HG03460 (cell line): ENCODE measurements at regions not wholly inside any gene's neighbourhood (a gene's known extent, or its start where the extent isn't known, plus 50 kb on each side); places are given as distances from the start of the nearest gene placed in this dataset.

Experiments
- ATAC-seq: cut with Tn5 transposase; IDR thresholded peaks from one replicate; pipeline ENCODE4 v1.9.1; 2021; ENCODE audit not compliant: unreplicated experiment

DNA sequence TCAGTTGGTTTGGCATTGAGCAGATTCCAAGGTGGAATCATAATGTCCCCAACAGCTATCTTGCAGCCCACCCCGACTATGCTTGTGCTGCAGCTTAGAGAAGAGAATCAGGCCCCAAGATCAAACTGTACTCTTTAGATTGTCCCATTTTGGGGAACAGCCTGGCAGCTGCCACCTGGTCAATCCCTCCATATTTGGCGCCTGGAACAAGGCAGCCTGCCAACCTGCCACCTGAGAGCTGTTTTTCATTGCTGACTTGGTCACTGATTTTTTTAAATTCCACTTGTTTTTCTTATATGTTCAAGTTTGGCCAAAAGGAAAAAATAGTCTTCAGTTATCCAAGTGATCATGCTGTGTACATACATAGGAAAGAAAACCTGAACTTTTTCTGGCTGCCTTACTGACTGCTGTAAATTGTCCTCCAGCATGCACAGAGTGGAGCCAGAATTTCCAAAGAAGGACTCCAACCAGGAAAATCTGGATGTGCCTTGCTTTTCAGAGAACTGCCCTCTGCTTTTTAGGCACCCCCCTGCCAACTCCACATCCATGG lies 504.2 kb downstream of the ENC1 start:
- no peak for ATAC-seq

DNA sequence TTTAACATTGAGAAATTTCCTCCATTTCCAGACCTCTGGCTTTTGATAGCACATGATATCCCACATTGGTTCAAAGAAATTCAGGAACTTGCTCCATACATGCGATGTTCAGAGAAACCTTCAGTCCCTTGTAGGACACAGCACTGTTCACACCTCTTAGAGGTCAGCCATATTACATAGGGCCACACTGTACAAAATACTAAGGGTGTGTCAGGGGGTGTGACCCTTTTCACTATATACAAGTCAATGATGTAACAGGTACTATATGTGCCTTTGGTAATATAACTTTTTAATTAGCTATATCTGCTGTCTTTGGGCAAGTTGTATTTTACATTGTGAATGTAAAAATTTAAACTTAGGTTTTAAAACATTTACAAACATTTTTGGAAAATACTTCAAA lies 505.5 kb downstream of the ENC1 start:
- ATAC-seq = no peak

GRCh38 chr5:74132485-74132884 lies 506.5 kb downstream of the ARHGEF28 start:
- ATAC-seq = no peak

GRCh38 chr5:74131250-74131649 lies 505.3 kb downstream of the ARHGEF28 start:
- ATAC-seq = no peak

- no peak for ATAC-seq
Observed at GRCh38 chr5:74130155-74130897, 504.3 kb downstream of the ARHGEF28 start.

DNA sequence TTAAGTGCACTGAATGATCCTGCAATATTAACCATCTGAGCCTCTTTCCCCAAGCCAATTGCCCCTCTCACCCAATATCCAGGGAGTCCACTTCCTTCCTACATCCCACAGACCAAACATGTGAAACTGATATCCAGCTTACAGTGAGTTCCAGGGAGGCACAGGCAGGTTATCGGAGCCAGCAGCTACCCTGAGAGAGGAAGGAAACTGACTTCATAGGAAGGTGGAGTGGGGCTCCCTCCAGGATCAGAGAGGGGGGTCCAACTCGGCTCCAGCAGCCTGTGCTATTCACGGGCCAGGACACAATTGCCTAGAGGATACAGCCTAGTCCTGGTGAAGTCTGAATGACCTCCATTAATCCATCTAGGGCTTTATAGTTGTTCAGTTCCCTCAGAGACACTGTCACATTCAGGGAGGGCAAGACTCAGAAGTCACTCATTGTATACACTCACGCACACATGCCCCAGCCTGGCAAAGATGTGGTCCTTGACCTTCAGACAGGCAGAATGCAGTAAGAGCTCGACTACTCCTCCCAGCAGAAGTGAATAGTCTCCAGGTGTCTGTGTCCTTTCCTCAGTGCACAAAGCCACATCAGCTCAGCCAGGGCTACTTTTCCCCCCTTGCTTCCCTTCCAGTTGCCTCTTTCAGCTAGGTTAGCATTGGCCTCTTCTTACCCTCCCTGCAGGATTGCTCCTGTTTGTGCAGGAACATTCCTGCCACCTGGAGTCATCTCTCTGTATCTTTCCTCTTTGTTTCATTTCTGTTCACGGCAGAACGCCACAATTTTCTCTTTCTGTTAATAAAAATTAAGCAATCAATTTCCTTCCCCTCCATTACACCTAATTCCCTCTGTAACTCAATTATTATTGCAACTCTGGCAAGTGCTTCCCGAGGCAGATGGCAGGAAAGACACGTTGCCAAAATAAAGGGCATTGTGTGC lies 501.7 kb downstream of the ARHGEF28 start:
- ATAC-seq = no peak

DNA sequence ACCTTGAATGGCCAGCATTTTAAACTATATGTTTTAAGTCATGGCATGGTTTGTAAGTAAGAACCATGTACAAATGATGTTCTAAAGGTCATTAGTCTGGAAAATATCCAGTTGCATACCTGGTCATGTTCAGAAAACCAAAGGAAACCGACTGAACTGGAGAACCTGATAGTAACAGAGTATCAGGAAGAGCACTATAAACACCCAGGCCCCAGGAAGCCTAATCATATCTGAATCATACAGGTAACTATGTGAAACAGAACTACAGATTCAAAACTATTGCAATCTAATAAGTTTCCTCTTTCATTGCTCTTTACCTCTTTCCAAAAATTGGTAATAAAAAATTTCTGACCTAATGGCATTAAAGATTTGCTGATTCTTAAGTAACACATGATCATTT lies 500.3 kb downstream of the ARHGEF28 start:
- ATAC-seq = no peak

- ATAC-seq = no peak
Observed at GRCh38 chr5:74124826-74125225, 498.8 kb downstream of the ARHGEF28 start.

GRCh38 chr5:74123929-74124328 lies 497.9 kb downstream of the ARHGEF28 start:
- ATAC-seq = no peak

GRCh38 chr5:74122979-74123590 lies 497.1 kb downstream of the ARHGEF28 start:
- ATAC-seq = no peak

GRCh38 chr5:74122175-74122574 lies 496.2 kb downstream of the ARHGEF28 start:
- no peak for ATAC-seq

DNA sequence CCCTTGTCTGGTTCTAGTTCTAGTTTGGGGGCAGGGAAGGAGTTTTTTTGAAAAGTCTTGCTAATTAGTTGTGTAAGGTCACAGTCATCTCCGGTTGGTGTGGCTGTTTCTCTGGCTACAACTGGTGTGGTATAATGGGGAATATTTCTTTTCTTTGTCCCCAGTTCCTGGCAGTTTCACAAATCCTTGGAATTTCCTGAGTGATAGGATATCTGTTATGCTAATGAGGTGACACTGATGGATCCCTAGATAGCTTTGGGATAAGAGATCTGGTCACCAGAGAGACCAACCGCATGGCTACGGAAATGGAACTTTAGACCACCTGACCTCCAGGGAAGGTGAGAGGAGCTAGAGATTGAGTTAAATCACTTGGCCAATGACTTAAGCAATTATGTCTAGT lies 494.6 kb downstream of the ARHGEF28 start:
- ATAC-seq = no peak

DNA sequence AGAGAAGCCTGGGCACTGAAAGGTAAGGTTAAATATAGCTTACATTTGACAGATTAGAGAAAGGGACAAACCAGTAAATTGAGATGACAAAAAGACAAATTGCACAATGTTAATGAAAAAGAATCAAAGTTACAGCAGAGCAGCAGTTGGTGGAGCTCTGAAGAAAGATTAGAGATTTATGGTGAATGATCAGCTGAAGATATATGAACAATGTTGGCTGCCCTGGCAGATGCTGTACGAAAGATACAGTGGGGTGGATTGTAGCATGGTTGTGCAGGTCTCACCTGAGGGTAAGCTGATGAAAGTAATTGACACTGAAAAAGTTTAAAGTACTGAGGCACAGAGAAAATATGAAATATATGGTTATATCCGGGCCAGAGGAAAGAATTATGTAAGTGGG lies 492.1 kb downstream of the ARHGEF28 start:
- ATAC-seq = no peak

GRCh38 chr5:74116984-74117383 lies 491.0 kb downstream of the ARHGEF28 start:
- ATAC-seq = no peak

DNA sequence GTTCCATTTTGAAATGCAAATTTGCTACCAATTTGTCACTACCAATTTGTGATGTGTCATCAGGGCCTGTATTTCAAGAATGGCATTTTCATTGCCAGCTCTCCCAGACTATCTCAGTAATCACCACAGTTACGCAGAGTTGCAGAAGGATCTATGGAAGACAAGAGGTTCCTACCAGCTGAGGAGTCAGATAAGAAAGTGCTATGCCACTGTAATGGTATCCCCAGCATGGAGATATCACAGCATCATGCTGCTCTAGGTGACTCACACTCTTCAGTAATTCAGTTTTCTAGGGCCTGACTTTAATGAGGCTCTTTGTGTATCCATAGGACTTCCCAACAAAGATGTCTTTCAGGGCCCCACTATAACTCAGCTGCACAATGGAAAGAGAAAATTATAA lies 490.3 kb downstream of the ARHGEF28 start:
- ATAC-seq = no peak

GRCh38 chr5:74113927-74114326 lies 487.9 kb downstream of the ARHGEF28 start:
- ATAC-seq = no peak

GRCh38 chr5:74113196-74113540 lies 487.2 kb downstream of the ARHGEF28 start:
- ATAC-seq = no peak

DNA sequence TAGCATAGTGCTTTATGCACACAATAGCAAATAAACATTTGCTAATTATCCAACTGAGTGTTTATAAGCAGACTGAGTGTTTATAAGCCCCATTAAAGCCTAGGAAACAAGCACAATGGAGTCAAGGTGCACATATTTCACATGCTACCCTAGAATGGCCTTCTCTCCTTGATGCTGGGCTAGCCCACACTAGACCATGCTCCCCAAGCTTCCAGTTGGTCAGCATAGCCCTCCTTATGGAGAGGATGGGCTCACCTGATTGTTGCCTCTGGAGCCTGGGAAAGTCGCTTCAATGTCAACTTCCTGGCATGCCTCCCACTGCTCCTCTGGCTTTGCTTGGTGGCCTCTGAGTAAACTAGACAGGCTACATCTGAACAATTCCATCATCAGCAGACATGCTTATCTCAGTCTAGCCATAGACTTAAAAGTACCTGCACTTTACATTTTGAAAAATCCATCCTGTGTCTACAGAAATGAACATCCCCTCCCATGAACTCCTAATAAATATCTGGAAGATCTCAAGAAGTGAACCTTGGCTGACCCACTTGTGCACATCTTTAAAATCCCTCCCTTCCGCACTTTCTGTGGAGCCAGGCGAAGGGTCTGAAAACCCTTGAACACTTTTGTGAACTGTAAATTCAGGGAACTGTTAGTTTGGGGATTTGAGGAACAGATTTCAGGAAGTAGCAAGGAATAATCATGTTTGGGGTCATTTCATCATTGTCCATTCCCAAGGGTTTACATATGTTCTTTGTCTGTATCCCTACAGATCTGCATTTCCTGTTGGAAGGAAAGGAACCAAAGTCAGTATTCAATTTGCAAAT lies 486.6 kb downstream of the ARHGEF28 start:
- ATAC-seq = no peak

DNA sequence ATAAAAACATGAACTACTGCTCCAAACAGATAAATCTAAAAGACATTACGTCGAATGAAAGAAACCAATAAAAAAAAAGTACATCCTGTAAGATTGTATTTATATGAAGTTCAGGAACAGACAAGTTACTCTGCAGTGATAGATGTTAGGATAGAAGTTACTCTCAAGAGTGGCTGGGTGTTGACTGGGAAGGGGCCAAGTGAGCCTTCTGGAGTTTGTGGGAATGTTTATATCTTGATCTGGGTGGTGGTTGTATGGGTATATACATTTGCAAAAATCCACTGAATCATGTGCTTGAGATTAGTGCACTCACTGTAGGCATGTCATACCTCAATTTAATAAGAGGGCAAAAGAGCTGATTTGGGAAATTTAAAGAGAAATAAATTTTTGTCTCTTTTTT lies 485.8 kb downstream of the ARHGEF28 start:
- no peak for ATAC-seq

- no peak for ATAC-seq
Observed at GRCh38 chr5:74109344-74109743, 483.3 kb downstream of the ARHGEF28 start.

GRCh38 chr5:74107899-74108298 lies 481.9 kb downstream of the ARHGEF28 start:
- no peak for ATAC-seq
